GM18499 (cell line): ENCODE measurements at regions not wholly inside any gene's neighbourhood (a gene's known extent, or its start where the extent isn't known, plus 50 kb on each side); places are given as distances from the start of the nearest gene placed in this dataset.

Source experiments
- ATAC-seq: cut with Tn5 transposase; IDR thresholded peaks from one replicate; pipeline ENCODE4 v1.9.1; 2021; ENCODE audit warnings: moderate number of reproducible peaks; ENCODE audit not compliant: insufficient read depth, unreplicated experiment

DNA sequence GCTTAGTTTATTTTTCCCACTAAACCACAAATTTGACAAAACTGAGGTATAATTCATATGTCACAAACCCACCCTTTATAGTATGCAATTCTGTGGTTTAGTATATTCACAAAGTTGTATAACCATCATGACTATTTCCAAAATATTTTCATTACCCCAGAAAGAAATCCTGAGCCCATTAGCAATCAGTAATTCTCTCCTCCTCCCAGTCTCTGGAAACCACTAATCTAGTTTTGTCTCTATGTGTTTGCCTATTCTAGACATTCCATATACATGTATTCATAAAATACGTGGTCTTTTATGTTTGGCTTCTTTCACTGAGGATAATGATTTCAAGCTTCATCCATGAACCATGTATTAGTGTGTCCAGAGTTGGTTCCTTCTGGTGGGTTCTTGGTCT, 267.6 kb downstream of the AEBP2 start:
- ATAC-seq: no peak

DNA sequence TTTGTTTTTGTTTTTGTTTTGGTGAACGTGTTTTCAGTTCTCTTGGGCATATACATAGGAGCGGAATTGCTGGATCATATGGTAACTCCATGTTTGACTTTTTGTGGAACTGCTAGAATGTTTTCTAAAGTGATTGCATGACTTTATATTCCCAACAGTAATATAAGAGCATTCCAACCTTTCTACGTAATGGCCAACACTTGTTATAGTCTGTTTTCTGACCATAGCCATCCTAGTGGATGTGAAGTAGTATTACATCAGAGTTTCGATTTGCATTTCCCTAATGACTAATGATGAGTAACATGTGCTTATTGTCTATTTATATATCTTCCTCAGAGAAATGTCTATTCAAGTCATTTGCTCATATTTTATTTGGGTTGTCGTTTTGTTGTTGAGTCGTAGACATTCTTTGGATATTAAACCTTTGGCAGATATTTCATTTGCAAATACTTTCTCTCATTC, 268.7 kb downstream of the AEBP2 start:
- no peak for ATAC-seq

- ATAC-seq: no peak
These were observed 270.6 kb downstream of the AEBP2 start for GRCh38 chr12:19709889-19710288.

DNA sequence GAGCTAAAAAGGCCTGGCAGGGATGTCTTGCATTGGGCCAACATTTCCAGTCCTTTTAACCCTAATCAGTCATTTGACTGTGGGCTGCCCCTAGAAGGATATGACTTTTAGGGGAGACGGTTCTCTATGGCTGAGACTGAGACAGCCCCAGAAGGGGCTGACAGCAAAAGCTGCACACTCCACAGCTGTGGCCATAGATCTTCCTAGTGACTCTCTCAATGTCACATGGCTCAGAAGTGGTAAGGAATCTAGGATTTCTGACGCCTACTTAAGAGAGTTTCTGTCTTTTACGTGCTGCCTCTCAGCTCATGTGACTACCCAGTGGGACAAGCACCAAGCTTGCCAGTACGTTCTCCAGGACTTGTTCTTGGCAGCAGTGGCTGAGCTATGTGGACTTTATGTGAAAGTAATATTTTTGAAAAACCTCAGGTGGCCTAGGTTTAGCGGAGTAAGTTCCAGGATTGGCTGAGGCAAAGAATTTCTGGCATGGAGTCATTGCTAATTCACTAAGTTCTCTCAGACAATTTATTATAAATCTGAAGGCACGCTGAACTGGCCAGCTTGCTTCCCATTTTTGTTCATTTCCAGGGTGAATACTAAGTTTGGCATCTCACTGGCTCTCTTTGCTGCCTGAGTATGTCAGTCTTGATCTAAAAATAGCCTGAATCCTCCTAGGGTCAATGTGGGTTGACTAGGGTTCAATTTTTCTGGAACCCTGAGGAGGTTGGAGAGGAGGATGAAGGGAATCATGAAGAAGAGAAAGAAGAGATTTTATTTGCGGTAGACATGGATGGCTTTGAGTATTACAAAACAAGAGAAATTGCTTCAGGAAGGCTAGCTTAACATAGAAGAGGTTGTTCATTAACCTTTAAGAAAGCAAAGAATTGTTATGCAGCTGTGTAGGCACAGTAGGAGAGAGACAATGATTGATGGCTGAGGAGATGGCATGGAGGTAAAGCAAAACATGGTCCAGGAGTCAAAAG, 271.8 kb downstream of the AEBP2 start:
- ATAC-seq: no peak

DNA sequence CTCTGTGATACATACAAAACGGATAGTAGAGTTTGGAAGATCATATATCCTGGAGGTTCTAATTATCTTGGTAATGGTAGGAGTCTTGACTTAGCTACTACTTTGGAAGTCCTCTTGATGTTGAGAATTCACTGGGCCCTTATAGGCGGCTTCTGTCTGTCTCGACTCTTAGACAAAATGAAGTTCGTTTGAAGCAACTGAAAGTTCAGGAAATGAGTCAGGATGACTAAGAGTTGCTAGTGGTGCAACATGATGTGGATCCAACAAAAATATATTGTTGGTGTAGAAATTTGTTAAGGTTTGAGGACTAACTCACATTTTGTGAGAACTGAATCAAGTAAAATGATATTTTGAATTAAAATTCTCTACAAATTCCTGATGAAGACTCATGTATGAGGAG, 272.7 kb downstream of the AEBP2 start:
- ATAC-seq: no peak

GRCh38 chr12:19718401-19718800, 279.1 kb downstream of the AEBP2 start:
- ATAC-seq: no peak

DNA sequence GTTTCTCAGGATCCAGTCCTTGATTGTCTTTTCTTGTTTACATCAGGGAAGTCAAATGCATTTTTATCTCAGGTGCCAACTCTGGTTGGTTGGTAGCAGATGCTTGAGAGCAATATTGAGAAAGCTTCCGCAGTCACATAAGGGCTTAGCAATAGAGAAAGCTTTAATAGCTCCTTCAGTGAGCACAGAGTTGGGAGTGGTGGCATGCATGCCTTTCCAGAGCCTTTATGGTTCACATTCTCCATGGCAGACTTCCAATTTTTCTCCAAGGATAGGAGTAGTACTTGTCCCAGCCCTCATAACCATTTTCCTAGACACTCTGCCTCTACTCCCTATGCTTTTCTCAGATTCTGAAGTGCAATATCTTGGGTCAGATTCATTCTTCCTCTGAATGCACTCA, 280.4 kb downstream of the AEBP2 start:
- ATAC-seq: no peak

DNA sequence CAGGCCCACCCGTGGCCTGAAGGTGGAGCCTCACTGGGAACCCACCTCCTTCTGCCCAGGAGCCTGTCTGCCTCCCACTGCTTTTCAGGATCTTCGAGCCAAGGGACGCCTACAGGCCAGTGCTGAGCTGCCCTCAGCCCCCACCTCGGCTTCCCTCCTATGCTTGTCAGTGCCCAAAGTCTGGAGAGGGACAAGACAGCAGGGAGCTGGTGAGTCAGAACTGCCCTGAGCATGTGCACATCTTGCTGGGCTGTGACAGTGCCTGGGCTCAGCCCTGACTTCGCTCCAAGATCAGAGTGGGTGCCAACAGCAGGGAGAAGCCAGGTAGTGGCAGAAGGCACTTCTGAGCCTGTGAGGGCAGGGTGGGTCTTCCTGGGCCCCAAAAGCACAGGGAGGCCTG, 286.8 kb downstream of the AEBP2 start:
- no peak for ATAC-seq

- no peak for ATAC-seq
These were observed 287.3 kb downstream of the AEBP2 start for GRCh38 chr12:19726592-19726991.

DNA sequence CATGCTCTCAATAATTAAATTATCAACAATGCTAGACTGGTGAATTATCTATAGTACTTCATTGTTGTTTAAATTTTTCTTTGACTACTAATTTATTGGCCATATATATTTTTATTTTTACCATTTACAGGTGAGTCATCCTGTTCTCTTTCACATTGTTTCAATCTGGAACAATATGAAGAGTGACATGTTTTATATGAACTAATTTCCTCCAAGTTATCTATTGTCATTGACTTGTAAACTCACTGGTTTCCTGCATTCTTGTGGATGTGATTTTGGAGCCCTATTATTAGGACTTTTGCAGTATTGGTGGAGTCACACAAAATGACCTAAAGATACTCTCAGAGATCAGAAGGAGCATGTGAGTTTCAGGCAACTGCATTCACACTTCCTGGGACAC, 297.7 kb downstream of the AEBP2 start:
- ATAC-seq: no peak

GRCh38 chr12:19739195-19739776, 300.0 kb downstream of the AEBP2 start:
- no peak for ATAC-seq

- ATAC-seq: no peak
These were observed 301.3 kb downstream of the AEBP2 start for GRCh38 chr12:19740472-19741131.

GRCh38 chr12:19741132-19741489, 301.8 kb downstream of the AEBP2 start:
- ATAC-seq: no peak

- no peak for ATAC-seq
These were observed 305.5 kb downstream of the AEBP2 start for GRCh38 chr12:19744705-19745218.

GRCh38 chr12:19746471-19746870, 307.2 kb downstream of the AEBP2 start:
- ATAC-seq: no peak

- ATAC-seq: no peak
These were observed 310.7 kb downstream of the AEBP2 start for GRCh38 chr12:19749906-19750574.

GRCh38 chr12:19751078-19751477, 311.8 kb downstream of the AEBP2 start:
- ATAC-seq: no peak

GRCh38 chr12:19752712-19753111, 313.4 kb downstream of the AEBP2 start:
- ATAC-seq: no peak

DNA sequence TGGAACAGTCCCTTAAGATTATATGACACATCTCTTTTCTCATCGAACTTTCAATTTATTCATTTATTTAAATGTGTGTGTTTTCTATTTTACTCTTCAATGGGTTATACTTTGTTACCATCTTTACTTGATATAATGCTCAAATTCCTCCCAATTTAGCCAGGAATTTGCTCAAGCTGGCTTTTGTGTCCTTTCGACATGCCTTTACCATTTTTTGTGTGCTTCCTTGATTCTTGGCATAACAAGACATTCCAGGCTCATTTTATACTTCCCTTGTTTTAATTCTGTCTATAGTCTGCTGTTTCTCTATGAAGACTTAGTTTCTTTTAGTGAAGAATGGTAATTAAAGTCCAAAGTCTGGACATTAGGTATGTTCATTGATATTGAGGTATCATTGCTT, 315.8 kb downstream of the AEBP2 start:
- ATAC-seq: no peak

DNA sequence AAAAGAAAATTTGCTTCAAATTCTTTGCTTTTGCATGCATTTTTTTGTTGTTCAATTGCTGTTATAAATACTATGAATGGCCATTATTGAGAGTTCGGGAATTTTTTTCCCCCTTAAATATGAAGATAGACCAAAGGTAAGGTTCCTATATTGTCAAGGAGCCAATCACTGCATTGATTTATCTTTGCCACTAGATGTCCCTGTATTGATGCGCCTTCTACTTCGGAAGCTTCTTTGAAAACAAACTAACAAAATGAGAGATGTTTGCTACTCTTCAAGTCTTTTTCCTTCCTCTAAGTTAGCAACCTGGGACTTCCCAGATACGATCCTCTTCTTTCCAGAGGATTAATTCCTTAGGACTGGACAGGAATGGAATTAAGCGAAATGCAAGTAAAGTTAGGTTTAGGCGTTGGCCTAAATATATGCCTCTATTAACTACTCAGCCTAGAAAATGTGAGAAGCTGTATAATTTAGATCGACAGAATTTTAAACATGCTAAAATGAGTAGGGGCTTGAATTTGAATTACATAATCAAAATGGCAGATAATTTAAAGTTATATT, 318.1 kb downstream of the AEBP2 start:
- ATAC-seq: no peak
